HCT116 (cell line): ENCODE measurements at regions not wholly inside any gene's neighbourhood (a gene's known extent, or its start where the extent isn't known, plus 50 kb on each side); places are given as distances from the start of the nearest gene placed in this dataset.

Source experiments
- ATAC-seq: fragments of 200-7000 bp; cut with Tn5 transposase; 2 replicates; pipeline ENCODE4 v1.9.1; 2020; ENCODE audit warnings: mild to moderate bottlenecking, moderate library complexity
- BruUV-seq: library from RNA; stranded (reverse); fragments of 400-500 nt; replicated peaks from 2 replicates; lab custom pipeline; 2021; lab: Mats Ljungman, UMichigan
- CTCF ChIA-PET: fragments of 300-600 bp; sonication (Branson Sonifier 250); formaldehyde crosslinking; loops from one replicate; lab custom pipeline; 2021; ENCODE audit warnings: antibody characterized with exemption; lab: Charles Lee
- POLR2A ChIA-PET: fragments of 300-600, 350-600 bp; sonication (Branson Sonifier 250); formaldehyde crosslinking; loops from one replicate; lab custom pipeline; 2021; ENCODE audit warnings: antibody characterized with exemption; lab: Charles Lee
- RAD21 ChIA-PET, 2 experiments: fragments of 300-600 bp; sonication (Branson Sonifier 250); formaldehyde crosslinking; loops; one replicate each; lab custom pipeline; 2023; ENCODE audit warnings: low total read pairs in 2 of 2; ENCODE audit not compliant: uncharacterized antibody in 2 of 2, unreplicated experiment in 2 of 2, low non-redundant PET in 1 of 2; lab: Charles Lee
- DNase-seq: peaks from one replicate; pipeline ENCODE4 v3.0.0-alpha.2; 2010; ENCODE audit warnings: low read depth, low spot score
- H2AFZ ChIP-seq: fragments of 200-600 bp; shearing (Covaris generic), sonication (generic); 2 replicates; pipeline ENCODE4 v1.6.1; 2017; ENCODE audit warnings: low read depth, mixed run types, mixed read lengths, antibody characterized with exemption, low read length; ENCODE audit not compliant: poor library complexity, severe bottlenecking
- H3K27ac ChIP-seq: 2 replicates; pipeline ENCODE4 v1.5.1; 2012; ENCODE audit warnings: low read depth, low read length
- H3K27me3 ChIP-seq: fragments of 200-600 bp; sonication (generic); 2 replicates; pipeline ENCODE4 v1.6.1; 2016; ENCODE audit warnings: mixed run types, low read length, mixed read lengths; ENCODE audit not compliant: insufficient read depth
- H3K36me3 ChIP-seq, 2 experiments: fragments of 200-500 bp in 1 of 2; fragments of 200-600 bp in 1 of 2; sonication (Bioruptor generic) in 1 of 2; sonication (generic) in 1 of 2; 2 replicates each; pipeline versions ENCODE4 v1.5.1 to v1.6.1; 2014 to 2016; ENCODE audit warnings: low read length in 2 of 2, inconsistent platforms in 1 of 2, mixed read lengths in 1 of 2, mixed run types in 1 of 2; ENCODE audit not compliant: insufficient read depth in 2 of 2, control insufficient read depth in 1 of 2
- H3K4me1 ChIP-seq, 2 experiments: fragments of 200-600 bp in 1 of 2; sonication (generic) in 1 of 2; 2 replicates each; pipeline versions ENCODE4 v1.5.1 to v1.6.1; 2012 to 2017; ENCODE audit warnings: low read length in 2 of 2, inconsistent platforms in 1 of 2, mild to moderate bottlenecking in 1 of 2, mixed read lengths in 1 of 2, mixed run types in 1 of 2, moderate library complexity in 1 of 2; ENCODE audit not compliant: insufficient read depth in 2 of 2, control insufficient read depth in 1 of 2
- H3K4me2 ChIP-seq: fragments of 200-600 bp; sonication (generic); 2 replicates; pipeline ENCODE4 v1.6.1; 2017; ENCODE audit warnings: mixed run types, low read length, mixed read lengths
- H3K4me3 ChIP-seq, 2 experiments: fragments of 200-600 bp in 1 of 2; sonication (generic) in 1 of 2; replicated peaks in 1 of 2; 2 replicates each; pipeline ENCODE4 v1.5.1; 2011 to 2016; ENCODE audit warnings: low read length in 2 of 2, control low read depth in 1 of 2, low read depth in 1 of 2, mild to moderate bottlenecking in 1 of 2, mixed read lengths in 1 of 2, mixed run types in 1 of 2
- H3K79me2 ChIP-seq: fragments of 200-600 bp; sonication (generic); 2 replicates; pipeline ENCODE4 v1.6.1; 2017; ENCODE audit warnings: mild to moderate bottlenecking, mixed run types, low read length, moderate library complexity, mixed read lengths; ENCODE audit not compliant: insufficient read depth
- H3K9ac ChIP-seq: fragments of 200-600 bp; sonication (generic); 2 replicates; pipeline ENCODE4 v1.6.1; 2016; ENCODE audit warnings: low read length, mixed read lengths
- H3K9me2 ChIP-seq: fragments of 200-600 bp; sonication (generic), shearing (Covaris generic); 2 replicates; pipeline ENCODE4 v1.6.1; 2017; ENCODE audit warnings: mixed run types, mild to moderate bottlenecking, moderate library complexity; ENCODE audit not compliant: insufficient read depth
- H3K9me3 ChIP-seq, 2 experiments: fragments of 200-500 bp in 1 of 2; fragments of 200-600 bp in 1 of 2; sonication (Bioruptor generic) in 1 of 2; sonication (generic) in 1 of 2; 2 replicates each; pipeline ENCODE4 v1.6.1; 2014 to 2017; ENCODE audit warnings: low read length in 2 of 2, mixed read lengths in 2 of 2, inconsistent platforms in 1 of 2, low read depth in 1 of 2, mild to moderate bottlenecking in 1 of 2, mixed run types in 1 of 2, moderate library complexity in 1 of 2; ENCODE audit not compliant: control insufficient read depth in 1 of 2, insufficient read depth in 1 of 2
- H4K20me1 ChIP-seq: fragments of 200-600 bp; sonication (generic), shearing (Covaris generic); 2 replicates; pipeline ENCODE4 v1.6.1; 2017; ENCODE audit warnings: mixed run types, mild to moderate bottlenecking, moderate library complexity; ENCODE audit not compliant: insufficient read depth
- ATF3 ChIP-seq: IDR thresholded peaks from 2 replicates; pipeline ENCODE4 v1.6.1; 2012
- CEBPB ChIP-seq: IDR thresholded peaks from 2 replicates; pipeline ENCODE4 v1.6.1; 2012; ENCODE audit warnings: low read depth
- ELF1 ChIP-seq: IDR thresholded peaks from 2 replicates; pipeline ENCODE4 v1.6.1; 2012; ENCODE audit warnings: low read depth, borderline replicate concordance
- EZH2phosphoT487 ChIP-seq: fragments of 200-600 bp; IDR thresholded peaks from 2 replicates; pipeline ENCODE4 v1.6.1; 2018; ENCODE audit warnings: antibody characterized with exemption, borderline replicate concordance
- JUND ChIP-seq: IDR thresholded peaks from 2 replicates; pipeline ENCODE4 v1.6.1; 2012
- POLR2A ChIP-seq: IDR thresholded peaks from 2 replicates; pipeline ENCODE4 v1.7.0; 2011; ENCODE audit warnings: borderline replicate concordance; ENCODE audit not compliant: insufficient read depth, insufficient read length; ENCODE audit errors: extremely low read depth
- RAD21 ChIP-seq: IDR thresholded peaks from 2 replicates; pipeline ENCODE4 v1.6.1; 2012; ENCODE audit warnings: low read depth, mild to moderate bottlenecking
- SIN3A ChIP-seq: IDR thresholded peaks from 2 replicates; pipeline ENCODE4 v1.6.1; 2012; ENCODE audit warnings: low read depth
- SP1 ChIP-seq: IDR thresholded peaks from 2 replicates; pipeline ENCODE4 v1.6.1; 2012; ENCODE audit warnings: low read depth
- SRF ChIP-seq: IDR thresholded peaks from 2 replicates; pipeline ENCODE4 v1.6.1; 2012; ENCODE audit warnings: low read depth
- TCF7L2 ChIP-seq: IDR thresholded peaks from 2 replicates; pipeline ENCODE4 v1.7.0; 2011; ENCODE audit warnings: borderline replicate concordance, inconsistent platforms; ENCODE audit not compliant: insufficient read depth, insufficient read length; ENCODE audit errors: extremely low read depth
- YY1 ChIP-seq: IDR thresholded peaks from 2 replicates; pipeline ENCODE4 v1.6.1; 2011; ENCODE audit warnings: low read length, low read depth, moderate library complexity, mild to moderate bottlenecking; ENCODE audit not compliant: insufficient replicate concordance; ENCODE audit errors: extremely low read depth
- ZBTB33 ChIP-seq: IDR thresholded peaks from 2 replicates; pipeline ENCODE4 v1.6.1; 2011; ENCODE audit warnings: mild to moderate bottlenecking, low read length, moderate library complexity; ENCODE audit not compliant: insufficient replicate concordance; ENCODE audit errors: extremely low read depth
- ZFX ChIP-seq: fragments of 450-650 bp; IDR thresholded peaks from 2 replicates; pipeline ENCODE4 v1.6.1; 2017
- intact Hi-C: fragments of 100-400 bp; cut with micrococcal nuclease; formaldehyde crosslinking; loops from 2 replicates; pipeline ENCODE4 v1.10.0; 2022

- peak overlapping the region; percentile 43 for H2AFZ ChIP-seq
- DNase-seq (no peak), ATAC-seq (peak; percentile 32; the same call in 1 of the 2 replicates)
- intact Hi-C loops = no loop called here
- H3K4me2 ChIP-seq = peak overlapping the region; percentile 54; the same call in 1 of the 2 replicates
- POLR2A ChIA-PET = interaction anchor here (0.7 to 1.4 kb wide), 5 partner anchors 8 to 173 kb away, joined by 3 to 7 read pairs (median 3); a partner anchor contains a TSS
- no TSS peak for BruUV-seq
- H3K27ac ChIP-seq = no peak overlapping the region
- no peaks in the 10 kb centered on the region for H3K27me3 ChIP-seq
- H3K9me2 ChIP-seq = no peaks in the 10 kb centered on the region
- no peaks in the 10 kb centered on the region for H3K36me3 ChIP-seq
- no peaks in the 10 kb centered on the region for H3K79me2 ChIP-seq
- no peaks in the 10 kb centered on the region for H3K9me3 ChIP-seq
- H3K4me3 ChIP-seq = no peak overlapping the region
- CTCF ChIA-PET = no interaction called here
- H3K4me1 ChIP-seq = peaks cover 5 to 26% of the 10 kb centered on the region in 2 experiments; a peak in 3 of 4 replicates
- TF ChIP-seq ZBTB33 (no peak), JUND (no peak), YY1 (no peak), RAD21 (no peak), POLR2A (no peak), ZFX (no peak), SP1 (no peak), EZH2phosphoT487 (no peak), ATF3 (no peak), CEBPB (no peak), ELF1 (no peak), SIN3A (no peak), SRF (no peak), TCF7L2 (no peak)
- no peak overlapping the region for H3K9ac ChIP-seq
- H4K20me1 ChIP-seq = no peaks in the 10 kb centered on the region
- RAD21 ChIA-PET = no interaction called here
Observed at GRCh38 chr6:26296857-26297648, 67.9 kb upstream of the BTN3A2 start.
